Embryonic facial prominence (tissue), 1 donor: ENCODE measurements at regions not wholly inside any gene's neighbourhood (a gene's known extent, or its start where the extent isn't known, plus 50 kb on each side); places are given as distances from the start of the nearest gene placed in this dataset.

Experiments
- DNase-seq: peaks from one replicate; pipeline ENCODE4 v3.0.0-alpha.2; 2016; ENCODE audit errors: extremely low spot score

DNA sequence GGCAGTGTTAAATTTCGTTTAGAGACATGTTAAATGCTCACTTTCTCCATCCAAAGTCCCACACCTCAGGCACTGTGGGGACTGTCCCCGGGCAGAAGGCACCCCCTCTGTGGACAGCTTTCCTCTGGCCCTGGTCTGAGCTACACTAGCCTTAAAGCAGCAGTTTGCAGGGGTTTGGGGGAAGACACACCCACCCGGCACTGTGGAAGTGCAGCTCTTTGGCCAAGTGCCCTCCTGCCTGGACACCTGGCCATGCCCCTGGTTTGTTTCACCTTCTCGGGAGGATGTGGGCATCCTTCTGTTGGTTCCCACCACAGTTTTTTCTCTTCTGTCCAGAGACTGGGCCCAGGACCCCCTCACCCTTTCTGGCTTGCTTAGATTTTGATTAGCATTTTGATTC is 1254.7 kb downstream of the BRD1 start:
- DNase-seq: no peak

DNA sequence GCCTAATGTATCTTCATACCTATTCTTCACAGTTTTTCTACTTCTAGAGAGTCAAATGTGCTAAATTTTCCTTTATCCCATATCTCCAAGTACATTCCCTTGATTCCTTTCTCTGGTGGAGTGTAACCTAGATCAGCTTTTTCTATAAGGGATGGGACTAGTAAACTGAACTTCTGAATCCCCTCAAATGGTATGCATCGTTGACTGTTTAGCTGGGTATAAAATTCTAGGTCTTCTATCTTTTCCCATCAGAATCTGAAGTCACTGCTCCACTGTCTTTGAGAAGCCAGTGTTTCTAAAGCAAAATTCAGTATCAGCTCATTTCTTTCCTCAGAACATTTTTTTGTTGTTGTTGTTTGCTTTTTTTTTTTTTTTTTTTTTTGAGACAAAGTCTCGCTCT is 1256.8 kb downstream of the BRD1 start:
- DNase-seq: no peak

DNA sequence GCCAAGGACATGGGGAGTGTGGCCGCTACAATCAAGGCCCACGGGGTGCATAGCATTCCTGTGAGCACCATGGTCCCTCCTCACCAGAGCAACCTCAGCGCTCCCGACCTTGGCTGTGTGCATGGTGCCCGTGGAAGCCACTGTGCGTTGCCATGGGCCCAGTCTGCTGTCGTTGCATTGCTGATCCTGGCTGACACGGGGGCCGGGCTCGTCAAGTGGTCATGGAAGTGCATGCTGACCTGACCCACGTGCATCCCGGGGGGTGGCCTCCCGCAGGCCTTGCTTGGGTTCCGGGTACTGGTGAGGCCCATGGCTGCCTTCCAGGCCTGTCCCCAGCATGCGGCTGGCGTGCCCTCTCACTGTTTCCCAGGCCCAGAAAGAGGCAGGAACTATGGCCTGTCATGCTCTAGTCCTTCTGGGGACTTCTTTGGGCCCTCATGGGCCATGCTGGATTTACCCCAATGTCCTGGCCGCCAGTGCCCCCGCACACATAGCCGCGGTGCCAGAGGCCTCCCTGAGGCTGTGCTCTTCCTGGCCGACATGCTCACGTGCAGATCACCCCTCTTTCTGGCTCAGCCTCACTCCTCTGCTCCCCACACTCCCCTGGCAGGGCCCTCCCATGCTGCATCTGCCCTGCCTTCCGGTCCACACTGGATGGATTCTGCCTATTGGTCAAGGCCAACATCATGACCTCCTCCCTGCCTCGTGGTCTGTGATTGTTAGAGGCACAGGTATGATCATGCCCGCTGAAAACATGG is 1258.0 kb downstream of the BRD1 start:
- DNase-seq: no peak

DNA sequence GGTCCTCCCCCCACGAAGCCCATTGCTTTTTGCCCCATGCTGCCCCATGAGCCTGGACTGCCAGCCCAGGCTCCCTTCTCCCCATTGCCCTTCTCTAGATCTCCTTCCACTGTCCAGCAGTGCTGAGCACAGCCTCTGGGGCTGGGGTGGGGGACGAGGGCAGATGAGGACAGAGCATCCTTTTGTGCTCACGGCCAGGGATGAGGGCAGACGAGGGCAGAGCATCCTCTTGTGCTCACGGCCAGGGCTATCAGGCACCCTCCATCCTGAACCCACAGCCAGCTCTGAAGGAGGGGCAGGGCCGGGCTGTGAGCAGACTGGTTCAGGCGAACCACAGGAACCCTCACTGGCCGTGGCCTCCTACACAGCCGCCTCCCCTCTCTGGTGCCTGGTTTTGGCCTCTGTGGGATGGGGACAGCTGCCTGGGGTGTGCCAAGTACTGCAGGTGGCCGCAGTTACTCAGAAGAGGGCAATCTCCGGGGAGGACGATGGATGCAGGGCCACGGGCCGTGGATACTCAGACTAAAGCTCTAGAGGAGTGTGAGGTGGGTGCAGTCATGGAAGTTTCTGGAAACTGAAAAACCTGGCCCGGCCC is 1258.8 kb downstream of the BRD1 start:
- no peak for DNase-seq

DNA sequence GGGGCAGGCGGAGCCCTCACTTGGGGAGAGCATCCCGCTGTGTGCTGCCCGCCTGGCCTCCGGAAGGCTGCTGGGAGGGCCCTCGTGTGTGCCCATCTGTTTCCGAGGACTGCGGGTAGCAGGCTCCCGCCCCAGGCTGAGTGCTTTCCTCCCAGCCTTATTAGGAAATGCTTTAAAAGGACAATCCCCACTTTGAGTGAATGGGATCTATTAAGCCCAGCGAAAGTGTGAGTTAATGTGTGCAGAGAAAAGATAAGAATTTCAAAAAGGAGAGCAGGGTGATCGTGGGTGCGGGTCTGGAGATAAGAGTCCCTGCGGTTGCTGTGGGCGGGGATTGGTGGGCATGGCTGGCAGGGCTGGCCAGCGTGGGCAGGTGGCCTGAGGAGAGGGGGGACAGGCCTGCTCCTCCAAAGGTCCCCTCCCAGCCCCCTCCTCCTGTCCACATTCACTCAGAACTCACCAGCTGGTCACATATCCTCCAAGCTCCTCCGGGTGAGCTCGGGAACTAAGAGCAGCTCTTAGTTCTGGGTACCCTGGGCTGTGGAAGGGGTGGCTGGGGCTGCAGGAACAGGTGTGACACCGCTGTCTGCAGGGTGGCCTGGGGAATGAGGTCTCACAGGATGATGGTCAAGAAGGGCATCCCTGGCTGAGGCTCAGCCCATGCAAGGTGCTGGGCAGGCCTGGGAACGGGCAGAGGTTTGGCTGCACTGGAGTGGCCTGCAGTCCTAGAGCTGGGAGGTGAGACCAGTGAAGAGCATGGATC is 1260.3 kb downstream of the BRD1 start:
- no peak for DNase-seq

DNA sequence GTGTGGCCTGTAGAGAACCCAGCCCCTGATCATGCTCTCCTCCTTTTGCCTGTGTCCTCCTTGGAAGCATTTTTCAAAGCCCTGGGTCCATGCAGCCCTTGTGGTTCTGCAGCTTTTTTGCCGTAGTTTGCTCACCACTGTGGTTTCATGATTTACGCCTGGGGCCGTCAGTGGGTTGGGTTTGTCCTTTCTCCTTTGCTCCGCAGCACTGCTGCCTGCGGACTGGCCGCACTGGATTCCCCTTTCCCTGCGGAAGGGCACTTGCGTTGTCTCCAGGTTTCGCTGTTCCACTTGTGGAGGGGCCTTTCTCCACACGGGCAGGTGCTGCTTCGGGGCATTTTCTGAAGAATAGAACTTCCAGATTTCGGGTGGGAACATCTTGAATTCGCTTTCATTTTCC is 1260.9 kb downstream of the BRD1 start:
- DNase-seq: no peak

DNA sequence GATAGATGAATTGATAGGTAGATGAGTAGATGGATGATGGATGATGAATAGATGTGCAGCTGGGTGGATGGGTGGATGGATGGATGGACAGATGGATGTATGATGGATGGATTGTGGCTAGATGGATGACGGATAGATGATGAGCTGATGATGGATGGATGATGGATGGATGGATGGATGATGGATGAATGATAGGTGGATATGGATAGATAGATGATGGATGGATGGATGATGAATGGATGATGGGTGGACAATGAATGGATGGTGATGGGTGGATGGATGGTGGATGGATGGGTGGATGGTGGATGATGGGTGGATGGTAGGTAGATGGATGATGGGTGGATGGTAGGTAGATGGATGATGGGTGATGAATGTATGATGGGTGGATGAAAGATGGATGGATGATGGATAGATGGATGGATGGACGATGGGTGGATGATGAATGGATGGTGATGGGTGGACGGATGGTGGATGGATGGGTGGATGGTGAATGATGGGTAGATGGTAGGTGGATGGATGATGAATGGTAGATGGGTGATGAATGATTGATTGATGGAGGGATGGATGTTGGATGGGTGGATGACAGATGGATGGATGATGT is 1261.7 kb downstream of the BRD1 start:
- DNase-seq: no peak

DNA sequence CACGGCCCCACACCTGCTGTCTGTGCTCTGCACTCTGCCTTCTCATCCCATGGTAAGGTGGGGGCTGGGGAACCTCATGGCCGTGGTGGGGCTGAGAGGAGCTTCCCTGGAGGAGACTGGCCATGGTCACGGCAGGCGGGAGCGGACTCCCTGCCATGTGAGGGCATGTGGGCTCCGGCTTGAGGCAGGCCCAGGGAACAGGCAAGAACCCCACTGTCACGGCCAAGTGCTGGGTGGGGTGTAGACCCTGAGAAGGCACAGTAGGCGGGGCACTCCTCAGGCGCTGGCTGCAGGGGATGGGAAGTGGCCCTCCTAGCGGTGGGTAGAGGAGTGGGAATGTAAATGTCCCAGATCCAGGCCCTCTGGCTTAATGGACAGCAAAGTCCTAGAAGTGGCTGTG is 1262.7 kb downstream of the BRD1 start:
- no peak for DNase-seq

DNA sequence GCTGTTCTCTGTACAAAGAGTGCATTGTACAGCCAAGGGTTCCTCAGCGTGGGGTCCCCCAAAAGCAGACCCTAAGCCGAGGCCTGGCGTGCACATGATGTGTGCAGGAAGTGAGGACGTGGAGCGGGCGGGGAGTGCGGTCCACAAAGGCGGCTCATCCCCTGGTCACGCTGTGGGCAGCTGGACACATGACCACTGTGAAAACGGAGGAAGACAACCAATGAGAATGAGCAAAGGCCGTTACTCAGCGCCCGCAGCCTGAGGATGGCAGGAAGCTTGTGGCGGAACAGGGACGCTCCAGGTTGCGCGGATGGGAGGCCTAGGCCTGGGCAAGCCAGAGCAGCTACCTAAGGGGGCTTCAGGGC is 1263.7 kb downstream of the BRD1 start:
- no peak for DNase-seq

DNA sequence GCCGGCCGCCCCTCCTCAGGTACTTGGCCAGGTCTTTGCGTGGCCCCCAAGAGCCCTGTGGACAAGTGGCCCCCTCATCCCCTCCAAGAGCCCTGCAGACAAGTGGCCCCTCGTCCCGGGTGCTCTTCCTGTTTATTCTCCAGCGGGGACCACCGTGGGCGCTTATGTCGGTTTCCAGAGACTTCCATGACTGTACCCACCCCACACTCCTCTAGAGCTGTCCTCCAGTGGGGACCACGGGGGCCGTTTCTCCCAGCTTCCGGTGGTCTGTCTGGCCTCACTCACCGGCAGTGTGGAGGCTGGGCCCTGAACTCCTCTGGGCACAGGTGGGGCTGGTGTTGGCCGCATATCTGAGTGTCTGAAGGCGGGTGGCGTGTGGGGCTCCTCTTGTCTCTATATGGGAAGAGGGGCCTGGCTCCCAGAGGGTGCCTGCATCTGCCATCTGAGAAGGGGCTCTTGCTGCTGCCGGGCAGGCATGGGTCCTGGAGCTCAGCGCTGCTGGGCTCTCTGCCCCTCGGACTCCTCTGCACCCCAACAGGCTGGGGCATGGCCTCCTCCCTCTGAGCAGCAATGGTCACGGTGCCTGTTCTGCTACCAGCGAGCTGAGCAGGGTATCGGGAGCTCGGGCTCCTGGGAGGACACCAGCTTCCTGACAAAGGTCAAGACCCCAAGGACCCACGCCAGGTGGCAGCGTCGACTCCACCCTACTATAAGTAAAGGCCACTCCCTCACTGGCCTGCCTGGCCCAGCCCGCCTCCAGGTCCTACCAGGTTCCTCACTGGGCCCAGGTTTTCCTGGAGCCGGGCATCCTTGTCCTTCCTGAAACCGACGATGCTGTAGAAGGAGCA is 1264.3 kb downstream of the BRD1 start:
- DNase-seq: no peak

DNA sequence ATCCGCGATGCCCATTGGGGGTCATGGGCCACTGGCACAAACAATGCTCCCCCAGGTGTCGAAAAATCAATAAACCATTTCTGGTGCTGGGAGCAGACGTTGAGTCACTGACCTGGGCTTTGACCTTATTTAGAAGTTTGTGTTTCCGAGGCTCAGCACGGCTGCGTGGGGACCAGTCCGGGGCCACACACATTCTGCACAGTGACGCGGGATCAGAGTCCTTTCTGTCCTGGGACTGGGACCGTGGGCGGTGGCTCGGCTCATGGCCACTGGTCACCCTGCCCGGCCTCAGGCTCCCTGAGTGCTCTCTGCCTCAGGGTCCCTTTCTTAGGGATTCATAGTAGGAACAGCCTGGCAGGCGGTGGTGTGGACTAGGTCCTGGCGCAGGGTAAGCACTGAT is 1266.0 kb downstream of the BRD1 start:
- DNase-seq: no peak

DNA sequence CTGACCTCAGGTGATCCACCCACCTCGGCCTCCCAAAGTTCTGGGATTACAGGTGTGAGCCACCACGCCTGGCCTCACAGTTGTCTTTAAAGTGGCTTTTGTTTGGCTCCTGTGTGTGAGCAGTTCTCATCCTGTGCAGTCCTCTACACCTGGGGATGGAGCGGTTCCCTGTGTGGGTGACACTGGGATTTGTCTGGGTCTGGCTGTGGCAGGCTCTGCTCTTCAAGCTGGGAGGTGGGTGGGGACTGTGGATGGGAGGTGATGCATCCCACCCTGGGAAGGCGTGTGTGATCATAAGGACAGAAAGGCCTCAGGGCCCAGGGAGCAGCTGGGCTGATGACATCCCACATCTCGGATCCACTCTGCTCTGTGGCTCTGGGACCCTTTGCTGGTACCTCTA is 1266.8 kb downstream of the BRD1 start:
- DNase-seq: no peak

DNA sequence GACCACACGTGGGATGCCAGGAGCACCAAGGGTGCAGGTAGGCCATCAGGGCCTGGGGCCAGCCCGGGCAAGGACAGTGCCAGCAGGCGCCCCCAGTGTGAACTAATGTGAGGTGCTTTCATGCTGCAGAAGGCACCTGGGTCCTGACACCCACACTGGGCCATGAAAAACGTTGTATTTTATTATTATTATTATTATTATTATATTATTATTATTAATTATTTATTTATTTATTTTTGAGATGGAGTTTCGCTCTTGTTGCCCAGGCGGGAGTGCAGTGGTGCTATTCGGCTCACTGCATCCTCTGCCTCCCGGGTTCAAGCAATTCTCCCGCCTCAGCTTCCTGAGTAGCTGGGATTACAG is 1267.3 kb downstream of the BRD1 start:
- no peak for DNase-seq

DNA sequence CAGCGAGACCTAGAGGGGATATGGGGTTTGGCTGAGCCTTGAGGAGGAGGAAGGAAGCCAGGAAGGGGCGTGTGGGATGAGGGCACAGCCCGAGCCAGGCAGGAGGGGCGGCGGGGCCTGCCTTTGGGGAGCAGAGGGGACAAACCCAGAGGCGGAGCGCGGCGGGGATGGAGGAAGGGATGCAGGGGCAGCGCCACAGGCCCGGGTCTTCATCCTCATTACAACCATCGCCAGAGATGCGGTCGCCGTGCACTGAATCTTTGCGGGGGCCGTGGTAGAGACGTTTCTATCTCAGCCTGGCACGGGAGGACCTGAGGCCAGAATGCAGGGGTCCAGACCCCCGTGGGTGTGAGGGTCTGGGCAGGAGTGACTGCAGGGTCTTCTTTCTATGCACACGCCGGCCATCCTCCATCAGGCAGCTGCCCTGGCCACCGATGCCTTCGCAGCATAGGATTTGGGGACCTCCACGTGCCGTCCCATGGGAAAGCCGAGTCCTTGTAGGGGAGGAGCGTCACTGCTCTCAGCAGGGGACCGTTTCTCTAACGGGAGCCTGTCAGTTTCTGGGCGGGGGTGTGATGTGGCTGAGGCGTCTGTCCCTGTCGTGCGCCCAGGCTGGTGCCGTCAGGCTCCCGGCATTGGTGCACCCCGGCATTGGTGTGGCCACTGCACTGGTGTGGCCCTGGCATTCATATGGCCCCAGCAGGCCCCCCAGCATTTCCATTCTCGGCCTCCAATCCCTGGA is 1267.9 kb downstream of the BRD1 start:
- DNase-seq: no peak

DNA sequence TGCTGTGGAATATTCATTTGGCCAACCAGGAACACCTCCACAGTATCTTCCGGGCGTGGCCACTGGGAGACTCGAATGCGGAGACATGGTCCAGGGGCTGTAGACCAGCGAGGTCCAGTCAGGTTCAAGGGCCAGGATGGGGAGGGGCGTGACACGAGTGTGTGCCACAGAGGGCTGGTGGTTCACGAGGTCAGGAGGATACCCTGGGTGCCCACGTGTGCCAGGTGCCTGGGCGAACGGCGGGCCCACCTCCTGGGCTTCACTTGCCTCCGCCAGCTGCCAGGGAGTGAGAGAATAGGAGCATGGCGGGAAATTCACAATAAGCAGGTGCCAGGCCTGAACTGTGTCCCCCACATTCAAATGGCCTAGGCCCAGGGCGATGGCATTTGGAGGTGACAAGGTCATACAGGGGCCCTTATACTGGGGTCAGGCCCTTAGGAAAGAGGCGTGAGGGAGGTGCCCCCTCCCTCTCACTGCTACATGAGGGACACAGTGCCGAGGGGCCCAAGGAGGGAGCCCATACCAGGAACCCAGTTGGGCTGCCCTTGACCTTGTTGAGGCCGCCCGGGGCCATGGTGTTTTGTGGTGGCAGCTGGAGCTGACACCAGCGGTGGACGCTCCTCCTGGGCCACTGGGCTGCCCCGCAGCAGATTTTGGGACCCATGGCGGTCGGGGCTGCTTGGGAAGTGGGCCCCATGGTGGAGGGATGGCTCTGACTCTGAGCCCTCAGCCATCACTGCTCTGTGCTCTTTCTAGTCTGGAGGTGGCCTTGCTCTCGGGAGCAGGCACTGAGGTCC is 1268.9 kb downstream of the BRD1 start:
- DNase-seq: no peak

DNA sequence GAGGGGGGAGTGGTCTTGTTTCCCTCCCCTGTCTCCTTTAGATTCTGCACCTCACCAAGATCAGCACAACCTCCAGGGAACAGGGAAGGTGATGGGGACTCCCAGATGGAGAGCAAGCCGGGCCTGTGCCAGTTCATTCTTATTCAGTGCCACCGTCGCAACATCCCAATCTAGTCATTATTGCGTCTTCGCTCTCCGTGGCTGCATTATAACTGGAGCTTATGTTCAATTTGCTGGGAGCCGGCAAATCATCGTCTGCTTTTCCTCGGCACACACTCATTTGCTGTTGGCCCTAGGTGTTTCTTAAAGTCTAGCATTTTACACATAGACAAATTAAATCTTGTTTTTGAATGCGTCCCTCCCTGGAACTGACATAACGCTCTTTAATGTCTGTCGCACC is 1269.7 kb downstream of the BRD1 start:
- DNase-seq: no peak

DNA sequence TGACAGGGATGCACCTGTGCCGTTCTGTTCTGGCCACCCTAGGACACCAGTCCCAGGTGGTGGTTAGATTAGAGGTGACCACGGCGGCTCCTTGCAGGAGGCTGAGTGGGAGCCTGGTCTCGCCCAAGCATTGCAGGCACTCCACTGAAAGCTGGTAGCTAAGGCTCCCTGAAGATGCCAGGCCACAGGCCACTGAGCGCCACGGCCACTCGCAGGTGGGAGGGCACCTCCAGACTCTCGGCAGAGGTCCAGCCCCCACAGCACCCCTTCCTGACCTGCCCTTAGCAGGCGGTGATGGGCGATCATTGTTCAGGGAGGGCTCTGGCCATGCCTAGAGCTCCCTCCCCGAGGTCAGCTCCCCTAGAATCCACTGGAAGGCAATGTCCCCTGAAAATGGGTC is 1270.2 kb downstream of the BRD1 start:
- no peak for DNase-seq

DNA sequence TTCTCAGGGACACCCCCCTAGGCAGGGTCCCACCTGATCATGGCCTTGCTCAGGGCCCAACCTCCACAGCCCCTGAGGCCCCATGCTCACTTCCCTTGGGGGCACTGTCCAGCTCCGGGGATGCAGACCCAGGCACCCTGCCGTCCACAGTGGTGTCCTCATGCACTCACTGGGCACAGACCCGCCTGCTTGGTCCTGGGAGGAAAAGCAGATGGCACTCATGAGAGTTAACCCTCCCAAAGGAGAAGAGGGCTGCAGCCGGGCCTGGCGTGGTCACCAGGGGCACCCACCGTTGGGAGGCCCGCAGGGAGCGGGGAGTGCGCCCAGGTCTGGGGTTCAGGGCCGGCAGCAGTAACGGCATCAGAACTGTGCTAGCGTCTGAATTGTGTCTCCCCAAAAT is 1270.9 kb downstream of the BRD1 start:
- no peak for DNase-seq

DNA sequence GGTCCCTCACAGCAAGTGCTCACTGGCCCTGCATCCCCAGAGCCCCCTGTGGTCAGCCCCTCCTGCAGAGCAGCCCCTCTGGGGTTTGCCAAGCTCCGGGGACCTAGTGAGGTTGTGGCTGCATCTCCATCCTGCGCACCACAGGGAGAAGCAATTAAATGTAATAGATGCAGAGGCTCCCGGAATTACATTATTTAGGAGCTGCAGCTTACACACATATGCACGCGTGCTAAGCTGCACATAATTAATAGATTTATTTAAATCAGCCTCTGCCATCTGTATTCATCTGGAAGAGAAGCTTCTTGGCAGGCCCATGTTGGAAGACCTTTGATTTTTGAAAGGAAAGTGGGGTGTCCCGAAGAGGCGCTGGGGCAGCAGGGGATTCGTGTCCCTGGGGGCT is 1271.5 kb downstream of the BRD1 start:
- no peak for DNase-seq

DNA sequence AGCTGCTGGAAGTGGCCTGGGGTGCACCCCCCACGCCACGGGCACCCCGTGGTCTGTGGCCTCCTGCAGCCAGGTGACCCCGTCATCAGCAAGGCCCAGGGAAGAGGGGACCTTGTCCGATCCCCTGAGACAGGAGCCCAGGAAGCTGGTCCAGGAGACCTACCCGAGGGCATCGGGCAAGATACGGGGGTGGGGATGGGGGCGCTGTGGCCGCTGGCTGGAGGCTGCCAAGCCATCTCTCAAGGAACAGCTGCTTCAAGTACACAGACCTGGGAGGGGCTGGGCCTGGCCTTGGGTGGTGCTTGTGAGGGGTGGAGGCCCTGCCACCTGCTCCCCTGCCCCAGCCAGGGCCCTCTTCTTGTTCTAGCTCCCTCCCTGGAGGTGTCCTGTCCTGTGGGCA is 1272.1 kb downstream of the BRD1 start:
- DNase-seq: no peak
